ENCODE measurements at regions not wholly inside any gene's neighbourhood (a gene's known extent, or its start where the extent isn't known, plus 50 kb on each side); places are given as distances from the start of the nearest gene placed in this dataset.

DNA sequence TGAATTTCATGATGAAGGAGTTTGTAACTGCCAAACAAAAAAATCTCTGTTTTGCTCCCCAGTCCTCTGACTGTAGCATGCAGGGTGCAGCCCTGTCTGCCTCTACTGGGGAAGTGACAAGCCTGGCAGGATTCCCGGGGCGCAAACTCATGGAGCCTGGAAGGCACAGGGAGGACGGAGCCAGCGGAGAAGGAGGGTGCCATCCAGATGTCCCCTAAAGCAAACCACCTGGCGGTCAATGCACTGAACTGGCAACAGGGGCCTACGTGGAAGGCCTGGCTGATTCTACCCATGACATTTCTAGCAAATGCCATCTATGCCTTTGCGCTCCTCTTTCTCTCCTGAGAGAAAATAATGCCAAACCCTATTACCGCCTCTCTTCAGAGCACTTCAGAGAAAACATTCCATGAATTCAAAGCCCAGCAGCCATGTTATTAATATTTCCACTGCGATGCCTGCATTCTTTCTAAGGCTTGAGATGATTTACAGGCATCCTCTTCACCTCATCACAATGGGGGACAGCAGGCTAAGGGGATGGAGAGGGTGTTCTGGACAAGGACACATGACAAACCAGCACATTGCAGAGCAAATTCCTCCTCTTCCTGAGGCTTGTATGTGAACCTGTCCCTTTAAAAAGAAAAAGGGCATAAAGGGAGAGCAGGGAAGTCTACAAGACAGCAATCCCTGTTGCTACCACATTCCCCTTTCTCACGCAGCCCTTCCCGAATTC is 329.3 kb upstream of the NOCT start:
- H3K27ac Mint-ChIP-seq, result no peak overlapping the region
- intact Hi-C loops (cut with micrococcal nuclease), result no loop called here

GRCh38 chr4:138685316-138685715 is 330.3 kb upstream of the NOCT start:
- H3K27ac Mint-ChIP-seq, result no peak overlapping the region
- ATAC-seq (no peak), DNase-seq (no peak)
- TF ChIP-seq CTCF (IDR thresholded peaks at IDR 0.05), result no peak
- H3K4me3 Mint-ChIP-seq, result no peak overlapping the region
- H3K4me1 Mint-ChIP-seq (ENCODE audit: low read depth), result no peaks in the 10 kb centered on the region
- CTCF ChIA-PET, result no interaction called here
- POLR2A ChIA-PET, result no interaction called here
- H3K36me3 Mint-ChIP-seq (ENCODE audit: low read depth), result no peaks in the 10 kb centered on the region
- H3K9me3 Mint-ChIP-seq, result no peaks in the 10 kb centered on the region
- intact Hi-C loops (cut with micrococcal nuclease), result no loop called here
- H3K27me3 Mint-ChIP-seq, result peaks cover 8% of the 10 kb centered on the region

More for the DNA sequence above, 329.3 kb upstream of the NOCT start:
- no peaks in the 10 kb centered on the region for H3K36me3 Mint-ChIP-seq (ENCODE audit: low read depth)
- no peak for TF ChIP-seq CTCF (IDR thresholded peaks at IDR 0.05)
- DNase-seq (no peak), ATAC-seq (no peak)
- POLR2A ChIA-PET, result no interaction called here
- no peak overlapping the region for H3K4me3 Mint-ChIP-seq
- no peaks in the 10 kb centered on the region for H3K4me1 Mint-ChIP-seq (ENCODE audit: low read depth)
- peaks cover 5% of the 10 kb centered on the region for H3K27me3 Mint-ChIP-seq
- H3K9me3 Mint-ChIP-seq, result no peaks in the 10 kb centered on the region
- CTCF ChIA-PET, result no interaction called here

- ATAC-seq (peak; percentile 47), DNase-seq (peak; percentile 81)
- H3K27ac Mint-ChIP-seq, result no peak overlapping the region
- TF ChIP-seq CTCF (IDR thresholded peaks at IDR 0.05), result peak; percentile 92
- intact Hi-C loops (cut with micrococcal nuclease), result no loop called here
- no peaks in the 10 kb centered on the region for H3K36me3 Mint-ChIP-seq (ENCODE audit: low read depth)
- H3K4me1 Mint-ChIP-seq (ENCODE audit: low read depth), result no peaks in the 10 kb centered on the region
- H3K27me3 Mint-ChIP-seq, result peaks cover 8% of the 10 kb centered on the region
- ChIA-PET POLR2A (no interaction called here), CTCF (interaction anchor here (0.6 to 2.4 kb wide), 31 partner anchors 9 to 861 kb away, joined by 3 to 17 read pairs (median 4); no protein-coding TSS in a partner anchor)
- H3K9me3 Mint-ChIP-seq, result no peaks in the 10 kb centered on the region
- no peak overlapping the region for H3K4me3 Mint-ChIP-seq
These were observed 334.5 kb upstream of the NOCT start for GRCh38 chr4:138680989-138681604.

DNA sequence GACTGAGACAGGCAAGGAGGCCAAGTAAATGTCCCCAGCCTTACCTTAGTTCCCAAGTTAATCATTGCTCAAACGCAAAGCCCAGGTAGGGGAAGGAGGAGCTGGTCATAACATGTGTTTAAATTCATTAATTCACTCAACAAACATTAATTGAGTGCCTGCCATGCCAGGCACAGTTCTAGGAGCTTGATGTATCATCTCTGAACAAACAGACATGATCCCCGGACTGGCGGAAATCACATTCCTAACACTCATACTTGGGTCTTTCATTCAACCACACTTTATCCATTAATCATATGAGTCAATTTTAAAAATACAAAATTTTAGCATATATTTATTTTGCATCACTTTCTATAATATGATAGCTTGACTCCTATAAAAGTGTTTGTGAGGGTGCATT is 335.3 kb upstream of the NOCT start:
- Mint-ChIP-seq H3K4me3 (no peak overlapping the region), H3K4me1 (ENCODE audit: low read depth) (no peaks in the 10 kb centered on the region), H3K9me3 (no peaks in the 10 kb centered on the region), H3K27me3 (peaks cover 10% of the 10 kb centered on the region), H3K36me3 (ENCODE audit: low read depth) (no peaks in the 10 kb centered on the region), H3K27ac (no peak overlapping the region)
- ChIA-PET CTCF (interaction anchor here (0.6 to 2.4 kb wide), 30 partner anchors 10 to 860 kb away, joined by 3 to 17 read pairs (median 4); no protein-coding TSS in a partner anchor), POLR2A (no interaction called here)
- TF ChIP-seq CTCF (IDR thresholded peaks at IDR 0.05), result no peak
- DNase-seq (no peak), ATAC-seq (no peak)
- intact Hi-C loops (cut with micrococcal nuclease), result no loop called here
